Heart left ventricle (tissue), 13 donors: ENCODE measurements at regions not wholly inside any gene's neighbourhood (a gene's known extent, or its start where the extent isn't known, plus 50 kb on each side); places are given as distances from the start of the nearest gene placed in this dataset.

ENCODE experiments used
- CTCF ChIP-seq, 12 donors: fragments of 200-600 bp; sonication (generic) in 4 of 12; IDR thresholded peaks; one replicate each; pipeline versions ENCODE4 v1.5.0 to v1.8.0; 2018 to 2022; ENCODE audit warnings: antibody characterized with exemption in 12 of 12, mild to moderate bottlenecking in 5 of 12
- POLR2A ChIP-seq, 2 donors: fragments of 450-650 bp; IDR thresholded peaks; one replicate each; pipeline ENCODE4 v1.6.1; 2017; ENCODE audit warnings: antibody characterized with exemption in 2 of 2, mild to moderate bottlenecking in 2 of 2, moderate library complexity in 2 of 2
- donor health status: ischemic (EF 13 %, LVEDD 7.1; RV severe dilation, severe dysfunction).
- donor health status: DM: no; HTN: yes; CAD: no.
- donor health status: DM: no; HTN: no; CAD: no.
- donor health status: ischemic (EF 25% LVEDD 6.9; RV normal size, moderate dysfunction).
- donor health status: ischemic (EF 25% LVEDD 5.7; RV mildly dilated, moderate dysfunction).
- donor health status: ischemic (EF 35%, LVEDD 5.7; RV mildly dilated, moderate dysfunction).
- donor health status: nonischemic (EF 11% LVEDD 7.7; RV severe dilation, severe dysfunction).
- donor health status: DM: yes; HTN: yes; CAD: no.
- donor health status: PGD.
- donor health status: ischemic (EF 29% LVEDD 5.4; RV normal size, mild dysfunction).
- donor health status: nonischemic (EF 23%, LVEDD 6.1; RV moderate dilation, normal function).

- TF ChIP-seq POLR2A (IDR thresholded peaks at IDR 0.05) (no peak), CTCF (IDR thresholded peaks at IDR 0.05) (no peak)
Measured at GRCh38 chr7:96401200-96401599, 79.3 kb upstream of the SLC25A13 start.
